ENCODE measurements at regions not wholly inside any gene's neighbourhood (a gene's known extent, or its start where the extent isn't known, plus 50 kb on each side); places are given as distances from the start of the nearest gene placed in this dataset.
"Not testable (repeated sequence)": the region's sequence is repeated elsewhere in the genome, so short reads cannot be mapped to it uniquely, and the experiment has no call there.

DNA sequence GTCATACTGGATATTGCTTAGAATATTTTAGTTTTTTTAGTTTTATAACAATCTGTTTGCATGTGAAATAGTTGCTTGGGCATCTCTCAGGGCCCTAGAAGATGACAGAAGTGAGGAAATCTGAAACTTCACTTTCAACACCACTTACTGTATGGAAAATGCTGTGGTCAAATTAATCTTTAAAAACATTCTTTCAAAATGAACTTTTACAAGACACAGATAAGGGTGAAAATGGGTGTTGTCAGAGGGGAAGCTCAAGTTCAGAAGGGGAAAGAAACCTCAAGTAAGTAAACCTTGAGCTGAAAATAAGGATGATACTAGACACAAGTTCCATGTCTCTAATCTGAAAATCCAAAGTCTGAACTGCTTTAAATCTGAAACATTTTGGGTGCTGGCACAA, 1840.1 kb upstream of the RAG2 start:
- DNase-seq (ENCODE audit: low read depth) = no peak

DNA sequence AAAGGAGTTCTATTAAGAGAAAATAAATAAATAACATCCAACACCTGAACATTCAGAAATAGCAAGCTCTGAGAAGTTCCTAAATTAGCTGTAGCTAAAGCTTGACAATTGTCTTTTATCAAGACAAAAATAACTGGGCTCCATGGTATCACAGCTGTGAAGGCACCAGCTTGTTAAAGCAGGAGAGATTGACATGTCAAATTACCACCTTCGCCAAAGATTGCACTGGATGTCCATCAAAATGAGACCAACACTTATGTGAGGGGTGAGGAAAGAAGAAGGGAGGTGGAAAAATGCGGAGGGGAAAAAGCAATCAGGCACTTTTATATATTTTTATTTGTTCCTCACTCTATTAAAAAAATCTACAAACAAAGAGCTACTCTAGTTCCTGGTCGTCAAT, 1827.5 kb upstream of the RAG2 start:
- DNase-seq (ENCODE audit: low read depth) = no peak

DNA sequence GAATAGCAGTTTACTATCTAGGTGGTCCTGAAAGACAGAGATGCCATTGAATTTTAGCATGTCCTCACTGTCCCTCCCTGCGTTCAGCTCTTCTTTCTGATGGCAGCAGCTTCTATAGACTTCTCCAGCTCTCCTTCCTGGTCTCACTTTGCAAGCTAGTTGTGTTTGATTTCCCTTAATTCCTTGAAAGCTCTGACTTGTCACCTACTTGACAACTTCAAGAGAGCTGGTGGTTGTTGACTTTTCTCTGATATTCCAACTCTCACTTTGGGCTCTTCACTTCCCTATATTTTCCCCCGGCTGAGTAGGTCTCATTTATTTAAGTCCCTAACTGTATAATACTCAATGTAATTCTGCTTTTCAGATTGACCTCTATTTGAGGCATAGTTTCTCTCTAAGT, 1825.0 kb upstream of the RAG2 start:
- no peak for DNase-seq (ENCODE audit: low read depth)

DNA sequence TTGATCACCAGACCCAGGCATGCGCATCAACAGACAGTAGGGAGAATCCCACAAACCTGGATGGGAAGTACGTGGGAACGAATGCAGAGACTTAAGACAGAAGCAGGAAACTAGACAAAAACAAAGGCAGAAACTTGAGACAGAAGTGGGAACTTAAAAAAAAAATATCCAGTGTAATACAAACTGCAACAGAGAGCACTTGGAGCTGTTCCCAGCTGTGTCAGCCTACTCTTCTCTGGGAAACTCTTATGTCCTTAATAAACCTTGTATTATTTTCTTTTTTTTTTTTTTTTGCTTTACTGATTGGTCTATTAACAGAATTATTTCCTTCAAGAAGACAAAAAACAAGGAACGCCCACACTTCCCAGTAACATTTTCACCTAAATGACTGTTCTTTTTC, 1818.1 kb upstream of the RAG2 start:
- DNase-seq (ENCODE audit: low read depth) = no peak

DNA sequence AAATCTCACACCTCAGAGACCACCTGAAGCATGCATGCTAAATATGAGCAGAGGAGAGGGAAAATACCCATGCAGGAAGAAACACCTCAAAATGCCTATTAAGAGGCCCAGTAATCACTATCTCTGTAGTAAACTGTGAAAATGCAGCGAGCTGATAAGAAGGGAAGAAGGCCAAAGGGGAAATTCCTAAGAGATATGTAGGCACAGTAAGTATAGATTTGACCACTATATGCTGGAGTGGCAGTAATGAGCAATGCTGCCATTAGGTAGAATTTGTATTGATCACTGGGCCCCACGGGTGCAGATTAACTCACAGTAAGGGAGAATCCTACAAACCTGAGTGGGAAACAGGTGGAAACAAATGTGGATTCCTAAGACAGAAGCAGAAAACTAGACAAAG, 1813.1 kb upstream of the RAG2 start:
- DNase-seq (ENCODE audit: low read depth) = no peak

DNA sequence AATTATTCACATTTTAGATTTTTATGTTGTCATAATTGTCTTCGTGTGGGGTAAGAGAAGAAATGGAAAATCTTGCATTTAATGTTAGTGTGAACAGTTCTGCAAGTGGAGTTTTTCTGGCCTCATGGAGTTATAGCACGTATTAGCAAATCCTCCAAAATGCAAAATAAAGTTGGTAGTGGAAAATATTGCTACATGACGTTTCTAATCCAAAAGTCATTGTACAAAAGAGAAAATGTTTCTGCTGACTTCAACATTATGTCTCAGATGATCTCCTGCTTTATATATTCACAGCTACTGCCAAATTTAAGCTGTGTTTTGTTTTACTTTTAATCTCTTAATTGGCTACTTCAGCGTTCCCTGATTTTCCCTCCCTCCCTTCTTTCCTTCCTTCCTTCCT, 1804.0 kb upstream of the RAG2 start:
- no peak for DNase-seq (ENCODE audit: low read depth)

DNA sequence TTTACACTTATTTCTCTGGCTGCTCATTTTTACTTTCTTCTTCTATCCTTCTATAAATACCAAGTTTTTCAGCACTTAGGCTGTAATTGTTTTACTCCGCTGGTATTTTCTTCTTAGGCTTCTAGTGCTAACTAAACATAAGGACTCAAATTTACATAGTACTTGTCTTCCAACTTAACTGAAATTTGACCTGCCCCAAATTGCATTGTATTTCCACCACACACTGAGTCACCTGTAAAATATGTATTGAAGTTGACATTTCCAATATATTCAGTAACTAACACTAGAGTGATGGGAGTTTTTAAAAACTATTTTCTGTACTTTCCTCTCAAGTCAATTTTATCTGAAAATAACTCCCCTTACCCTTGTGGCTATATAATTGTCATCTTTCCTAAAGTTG, 1794.1 kb upstream of the RAG2 start:
- DNase-seq (ENCODE audit: low read depth) = no peak

DNA sequence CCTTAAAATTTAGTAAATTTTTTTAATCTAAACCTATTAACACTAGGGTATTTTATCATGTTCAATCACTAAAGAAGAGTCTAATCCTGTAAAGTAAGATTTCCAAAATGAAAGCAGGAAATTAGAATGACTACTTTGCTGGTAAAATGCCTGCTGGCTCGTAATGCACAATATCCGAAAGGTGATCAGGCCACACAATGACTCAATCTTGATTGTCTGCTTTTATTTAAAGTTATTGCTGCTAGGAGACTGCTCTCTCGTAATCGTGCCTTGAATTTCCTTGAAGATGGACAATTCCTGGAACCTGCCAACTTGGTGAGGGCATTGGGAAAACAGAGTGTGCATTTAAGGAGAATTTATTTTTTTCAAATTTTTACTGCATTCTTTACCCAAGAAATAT, 1786.5 kb upstream of the RAG2 start:
- no peak for DNase-seq (ENCODE audit: low read depth)

DNA sequence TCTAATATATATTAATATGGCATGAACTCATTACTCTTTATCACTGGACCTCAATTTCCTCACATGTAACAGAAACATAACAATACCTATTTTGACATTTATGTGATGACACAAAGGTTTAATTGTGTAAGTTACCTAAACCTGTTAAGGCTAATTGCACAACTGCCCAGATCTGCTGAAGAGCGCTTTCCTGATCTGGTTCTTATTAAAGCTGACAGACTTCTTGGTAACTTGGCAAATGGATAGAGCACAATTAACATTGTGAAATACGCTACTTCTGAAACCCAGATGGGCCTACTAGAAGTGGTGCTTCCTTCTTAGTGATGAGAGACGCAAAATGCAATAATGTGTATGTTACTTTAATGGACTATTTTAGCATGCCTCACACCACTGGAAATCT, 1767.2 kb upstream of the RAG2 start:
- no peak for DNase-seq (ENCODE audit: low read depth)

DNA sequence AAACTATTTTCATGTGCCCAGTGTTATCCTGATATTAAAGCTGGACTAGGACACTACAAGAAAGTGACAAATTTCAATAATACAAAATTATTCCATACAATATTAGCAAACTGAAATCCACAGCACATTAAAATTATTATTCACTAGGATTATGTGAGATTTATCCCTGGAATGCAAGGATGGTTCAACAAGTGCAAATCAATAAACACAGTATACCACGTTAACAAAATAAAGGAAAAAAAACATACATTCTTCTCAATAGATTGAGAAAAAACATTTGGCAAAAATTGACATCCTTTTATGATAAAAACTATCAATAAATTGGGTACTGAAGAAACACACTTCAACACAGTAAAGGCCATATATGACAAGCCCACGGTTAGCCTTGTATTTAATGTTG, 1758.2 kb upstream of the RAG2 start:
- no peak for DNase-seq (ENCODE audit: low read depth)

DNA sequence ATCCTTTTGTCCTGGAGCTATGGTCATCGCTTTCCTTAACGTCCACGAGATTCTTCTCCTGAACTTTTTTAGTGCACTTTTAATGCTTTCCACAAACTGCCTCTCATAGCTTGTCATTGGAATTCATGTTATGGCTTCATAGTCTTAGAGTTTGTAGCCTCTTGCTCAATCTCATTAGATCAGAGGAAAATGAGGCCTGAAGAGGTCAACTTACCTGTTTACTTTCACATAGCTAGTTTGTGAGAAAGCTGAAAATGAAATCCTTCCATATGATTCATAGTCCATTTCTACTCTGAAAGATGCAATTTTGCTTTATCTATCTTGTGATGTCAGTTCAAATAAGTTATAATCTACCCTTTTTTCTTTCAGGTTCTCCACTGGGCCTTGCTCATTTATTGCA, 1747.2 kb upstream of the RAG2 start:
- DNase-seq (ENCODE audit: low read depth) = no peak

DNA sequence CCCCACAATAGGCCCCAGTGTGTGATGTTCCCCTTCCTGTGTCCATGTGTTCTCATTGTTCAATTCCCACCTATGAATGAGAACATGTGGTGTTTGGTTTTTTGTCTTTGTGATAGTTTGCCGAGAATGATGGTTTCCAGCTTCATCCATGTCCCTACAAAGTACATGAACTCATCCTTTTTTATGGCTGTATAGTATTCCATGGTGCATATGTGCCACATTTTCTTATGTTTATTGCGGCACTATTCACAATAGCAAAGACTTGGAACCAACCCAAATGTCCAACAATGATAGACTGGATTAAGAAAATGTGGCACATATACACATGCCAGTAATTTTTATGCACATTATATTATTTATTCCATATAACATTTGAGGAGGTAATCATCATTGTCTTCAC, 1743.6 kb upstream of the RAG2 start:
- not testable (repeated sequence) for DNase-seq (ENCODE audit: low read depth)

DNA sequence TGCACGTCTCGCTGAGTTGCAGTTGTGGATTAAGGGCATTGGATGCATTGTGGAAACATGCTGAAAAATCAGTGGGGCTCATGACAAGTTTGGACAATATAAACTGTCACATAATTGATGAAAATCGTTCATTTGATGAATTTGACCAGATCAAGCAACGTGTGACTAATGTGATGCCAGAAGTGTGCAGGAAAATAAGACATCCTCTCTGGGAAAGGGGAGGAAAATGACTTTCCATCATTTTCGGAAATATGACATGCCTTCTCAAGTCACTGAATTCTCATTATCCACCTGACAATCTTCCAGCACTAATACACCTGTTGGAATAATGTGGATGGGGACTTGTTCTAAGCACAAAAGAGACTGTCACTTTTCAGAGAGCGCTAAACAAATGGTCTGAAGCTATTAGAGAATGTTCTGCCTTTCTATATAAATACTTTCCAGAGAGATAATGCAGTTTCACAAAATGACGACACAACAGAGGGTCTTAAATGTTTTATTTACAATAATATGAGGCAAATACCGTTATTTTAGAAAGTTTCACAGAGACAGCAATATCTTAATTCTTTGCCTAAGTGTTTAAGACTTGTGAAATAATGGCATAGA, 1741.9 kb upstream of the RAG2 start:
- DNase-seq (ENCODE audit: low read depth) = no peak

DNA sequence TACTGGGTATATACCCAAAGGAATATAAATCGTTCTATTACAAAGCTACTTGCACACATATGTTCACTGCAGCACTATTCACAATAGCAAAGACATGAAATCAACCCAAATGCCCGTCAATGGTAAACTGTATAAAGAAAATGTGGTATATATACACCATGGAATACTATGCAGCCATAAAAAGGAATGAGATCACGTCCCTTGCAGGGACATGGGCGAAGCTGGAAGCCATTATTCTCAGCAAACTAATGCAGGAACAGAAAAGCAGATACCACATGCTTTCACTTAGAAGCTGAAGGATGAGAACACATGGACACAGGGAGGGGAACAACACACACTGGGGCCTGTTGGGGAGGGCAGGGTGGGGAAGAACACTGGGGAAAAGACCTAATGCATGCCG, 1740.0 kb upstream of the RAG2 start:
- not testable (repeated sequence) for DNase-seq (ENCODE audit: low read depth)

DNA sequence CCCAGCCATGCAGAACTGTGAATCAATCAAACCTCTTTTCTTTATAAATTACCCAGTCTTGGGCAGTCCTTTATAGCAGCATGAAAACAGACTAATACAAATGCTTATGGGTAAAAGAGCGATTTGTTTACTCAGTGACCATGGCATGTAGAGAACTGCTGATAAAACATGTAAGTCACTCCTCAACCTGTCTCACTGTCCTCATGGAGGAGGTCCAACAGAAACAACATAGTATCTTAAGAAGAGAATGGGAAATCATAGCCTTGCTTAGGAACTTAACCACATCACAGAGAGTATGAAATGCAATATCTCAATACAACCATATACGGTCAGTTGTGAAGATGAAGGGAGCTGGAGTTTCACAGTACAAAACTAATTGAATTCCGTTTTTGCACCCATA, 1734.0 kb upstream of the RAG2 start:
- DNase-seq (ENCODE audit: low read depth) = no peak

DNA sequence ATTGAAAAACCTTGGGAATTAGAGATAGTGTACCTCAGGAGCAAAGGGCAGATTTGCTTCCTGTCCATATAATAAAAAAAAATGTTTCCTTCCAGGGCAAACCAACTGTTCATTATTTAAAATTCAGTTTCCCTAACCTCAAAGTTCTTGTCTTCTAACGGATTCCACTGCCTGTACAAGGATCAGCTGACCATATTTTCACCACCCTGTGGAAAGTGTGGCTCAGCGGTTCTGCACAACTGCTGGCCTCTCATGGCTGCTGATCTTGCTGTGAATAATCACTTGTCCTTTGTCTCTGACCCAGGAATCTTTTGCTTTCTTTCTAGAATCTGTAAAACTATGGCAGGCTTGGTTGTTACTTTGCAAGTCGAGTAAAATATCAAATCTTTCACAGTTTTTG, 1732.5 kb upstream of the RAG2 start:
- no peak for DNase-seq (ENCODE audit: low read depth)

DNA sequence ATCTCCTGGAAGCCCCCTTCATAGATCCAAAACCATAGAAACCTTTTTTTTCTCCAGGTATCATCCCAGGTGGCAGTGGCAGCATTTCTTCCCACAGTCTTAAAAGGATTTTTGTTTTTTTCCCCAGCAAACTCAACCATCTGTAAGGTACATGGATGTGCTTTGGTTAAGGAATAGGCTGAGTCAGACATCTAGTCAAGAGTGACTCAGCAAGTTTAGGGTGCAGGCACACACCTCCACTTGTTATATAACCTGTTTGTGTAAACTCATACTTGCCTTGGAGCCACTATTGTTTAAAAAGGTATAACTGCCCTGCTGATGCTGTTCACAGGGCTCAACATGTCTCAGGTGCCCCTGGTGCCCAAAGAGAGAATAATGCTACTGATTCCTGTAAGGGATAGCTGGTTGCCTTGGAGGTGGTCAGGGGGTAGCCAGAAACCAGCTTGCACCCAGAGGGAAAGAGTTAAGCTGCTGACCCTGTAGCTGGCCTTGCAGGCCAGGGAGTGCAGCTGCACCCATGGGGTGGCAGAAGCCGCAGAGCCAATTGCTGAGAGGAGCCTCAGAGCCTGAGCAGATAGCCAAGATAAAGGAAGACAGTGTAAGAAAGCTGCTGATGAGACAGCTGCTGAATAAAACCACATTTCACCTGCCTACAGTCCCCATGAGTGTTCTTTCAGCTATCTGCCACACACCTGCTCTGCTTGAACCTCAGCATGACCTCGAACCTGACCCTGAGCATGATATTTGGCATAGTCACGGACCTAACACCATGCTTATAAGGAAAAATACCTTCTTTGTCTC, 1726.1 kb upstream of the RAG2 start:
- no peak for DNase-seq (ENCODE audit: low read depth)

DNA sequence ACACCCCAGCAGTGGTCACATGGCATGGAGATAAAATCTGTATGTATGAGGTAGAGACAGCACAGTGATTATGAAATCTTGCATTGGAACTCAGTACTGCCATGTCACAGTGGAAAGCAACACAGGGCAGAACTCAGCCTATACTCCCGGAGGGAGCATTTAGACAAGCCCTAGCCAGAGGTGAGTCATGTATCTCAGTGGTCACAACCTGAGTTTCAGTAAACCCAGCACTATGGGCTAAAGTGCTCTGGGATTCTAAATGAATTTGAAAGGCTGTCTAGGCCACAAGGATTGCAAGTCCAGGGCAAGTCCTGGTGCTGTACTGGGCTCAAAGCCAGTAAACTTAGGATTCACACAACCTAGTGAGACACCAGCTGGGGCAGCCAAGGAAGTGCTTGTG, 1717.1 kb upstream of the RAG2 start:
- DNase-seq (ENCODE audit: low read depth) = no peak

DNA sequence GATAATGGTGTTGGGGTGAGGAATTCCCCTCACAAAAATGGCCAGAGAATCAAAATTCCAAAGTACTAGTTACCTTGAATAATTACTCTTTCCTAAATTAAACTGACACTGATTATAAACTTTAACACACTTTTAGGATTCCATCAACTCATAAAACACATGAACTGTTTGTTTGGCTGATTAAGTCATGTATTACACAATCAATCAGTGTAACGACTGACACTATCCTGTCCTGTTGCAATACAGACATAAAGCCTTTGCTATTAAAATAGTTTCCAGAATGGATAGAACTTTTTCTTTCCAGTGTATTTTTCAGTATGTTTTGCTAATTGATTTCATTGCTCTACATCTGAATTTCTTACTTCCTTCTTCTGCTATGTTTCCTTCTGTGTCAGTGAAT, 1709.4 kb upstream of the RAG2 start:
- DNase-seq (ENCODE audit: low read depth) = no peak

DNA sequence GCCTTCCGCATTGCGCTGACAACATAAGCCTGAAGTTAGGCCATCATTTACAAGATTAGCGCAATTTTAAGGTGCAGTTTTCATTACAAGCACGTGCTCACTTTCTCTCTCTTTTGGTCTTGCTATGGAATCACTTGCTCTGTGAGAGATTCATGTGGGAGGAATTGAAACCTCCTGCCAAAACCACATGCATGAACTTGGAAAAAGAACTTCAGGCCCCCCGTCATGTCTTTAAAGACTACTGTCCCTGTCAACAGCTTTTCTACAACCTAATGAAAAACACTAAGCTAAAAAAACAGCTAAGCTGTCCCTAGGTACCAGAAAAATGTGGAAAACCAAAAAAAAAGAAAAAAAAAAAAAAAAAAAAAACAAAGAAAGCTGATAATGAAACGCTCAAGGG, 1707.6 kb upstream of the RAG2 start:
- no peak for DNase-seq (ENCODE audit: low read depth)

DNA sequence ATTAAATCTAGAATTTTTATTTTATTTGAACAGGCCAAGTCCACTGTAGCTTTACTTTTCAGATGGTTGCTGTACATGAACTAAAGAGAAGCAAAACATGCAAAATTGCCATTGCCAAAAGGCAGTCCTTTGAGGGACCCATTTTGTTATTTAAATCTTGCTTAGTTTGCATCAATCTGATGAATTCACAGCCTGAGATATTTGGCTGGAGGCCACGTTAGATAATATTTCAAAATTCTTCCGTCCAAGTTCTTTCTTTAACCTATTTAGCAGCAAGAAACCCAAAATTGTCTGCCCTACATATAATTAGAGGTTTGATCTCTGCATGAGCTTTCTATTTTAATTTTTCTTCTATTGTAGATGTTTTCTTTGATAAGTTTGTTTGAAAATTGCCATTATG, 1706.9 kb upstream of the RAG2 start:
- no peak for DNase-seq (ENCODE audit: low read depth)

DNA sequence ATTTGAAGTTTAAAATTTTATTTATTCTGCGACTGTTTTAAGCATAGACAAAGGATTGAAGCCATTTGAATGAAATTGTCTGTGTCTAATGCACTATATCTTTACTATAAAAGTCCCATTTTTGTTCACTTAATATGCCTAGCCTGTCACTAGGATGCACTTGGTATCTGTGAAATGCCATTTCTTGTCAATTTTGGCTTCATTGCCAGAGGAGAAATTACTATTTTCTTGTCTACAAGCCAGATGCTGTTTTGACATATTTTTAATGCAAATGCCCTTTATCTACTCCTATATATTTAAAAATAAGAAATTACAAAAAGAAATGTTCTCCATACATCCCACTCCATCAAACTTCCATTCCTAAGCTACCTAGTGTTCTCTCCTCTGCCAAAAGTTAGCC, 1704.5 kb upstream of the RAG2 start:
- no peak for DNase-seq (ENCODE audit: low read depth)

DNA sequence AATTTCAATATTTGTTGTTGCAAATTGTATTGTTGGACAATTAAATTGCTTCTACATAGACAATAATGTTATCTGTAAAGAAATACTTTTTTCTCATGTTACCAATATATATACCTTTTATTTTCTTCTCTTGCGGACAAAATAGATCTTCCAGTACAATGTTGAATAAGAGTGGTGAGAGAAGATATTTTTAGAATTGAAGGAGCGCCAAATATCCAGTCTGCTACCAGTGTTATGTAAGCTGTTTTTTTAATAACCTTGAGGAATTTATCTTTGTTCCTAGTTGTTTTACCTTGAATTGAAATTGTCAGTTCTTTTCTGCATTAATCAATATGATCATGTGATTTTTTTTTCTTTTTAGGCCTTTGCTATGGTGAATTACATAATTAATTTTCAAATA, 1702.5 kb upstream of the RAG2 start:
- DNase-seq (ENCODE audit: low read depth) = no peak

DNA sequence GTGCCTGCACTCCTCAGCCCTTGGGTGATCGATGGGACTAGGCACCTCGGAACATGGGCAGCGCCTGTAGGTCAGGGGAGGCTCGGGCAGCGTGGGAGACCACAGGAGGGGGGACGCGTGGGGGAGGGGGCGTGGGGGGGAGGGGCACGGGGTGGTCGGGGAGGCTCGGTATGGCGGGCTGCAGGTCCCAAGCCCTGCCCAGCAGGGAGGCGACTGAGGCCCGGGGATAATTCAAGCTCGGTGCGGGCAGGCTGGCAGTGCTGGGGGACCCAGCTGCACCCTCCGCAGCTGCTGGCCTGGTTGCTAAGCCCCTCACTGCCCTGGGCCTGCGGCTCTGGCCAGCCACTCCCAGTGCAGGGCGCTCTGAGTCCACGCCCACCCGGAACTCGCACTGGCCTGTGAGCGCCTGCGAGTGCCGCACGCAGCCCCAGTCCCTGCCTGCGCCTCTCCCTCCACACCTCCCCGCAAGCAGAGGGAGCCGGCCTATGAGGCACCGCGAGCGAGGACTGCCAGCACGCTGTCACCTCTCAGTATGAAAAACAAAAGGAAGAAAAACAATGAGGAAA, 1698.3 kb upstream of the RAG2 start:
- no peak for DNase-seq (ENCODE audit: low read depth)
